ENCODE measurements at regions not wholly inside any gene's neighbourhood (a gene's known extent, or its start where the extent isn't known, plus 50 kb on each side); places are given as distances from the start of the nearest gene placed in this dataset.

- ChIA-PET POLR2A (no interaction called here), CTCF (no interaction called here)
- no peak for TF ChIP-seq FOXK2 (IDR thresholded peaks at IDR 0.05)
- no peak for TF ChIP-seq LEF1 (IDR thresholded peaks at IDR 0.05; ENCODE audit: borderline replicate concordance)
- no peak for TF ChIP-seq L3MBTL2 (conservative IDR thresholded peaks at IDR 0.05)
- no peak for TF ChIP-seq ZNF384 (IDR thresholded peaks at IDR 0.05)
- no peak for TF ChIP-seq SUZ12 (IDR thresholded peaks at IDR 0.05)
- no peak for TF ChIP-seq FOXA1 (IDR thresholded peaks at IDR 0.05)
- TF ChIP-seq ELF4 (IDR thresholded peaks at IDR 0.05) = no peak
- TF ChIP-seq NFRKB (IDR thresholded peaks at IDR 0.05) = no peak
- TF ChIP-seq BHLHE40 (IDR thresholded peaks at IDR 0.05; ENCODE audit: borderline replicate concordance) = no peak
- no peak for TF ChIP-seq HDGF (IDR thresholded peaks at IDR 0.05; ENCODE audit: borderline replicate concordance)
- TF ChIP-seq CTBP1 (IDR thresholded peaks at IDR 0.05; ENCODE audit: borderline replicate concordance) = no peak
- TF ChIP-seq PKNOX1 (IDR thresholded peaks at IDR 0.05) = no peak
- TF ChIP-seq FOXM1 (IDR thresholded peaks at IDR 0.05; ENCODE audit: borderline replicate concordance) = no peak
- no peak for TF ChIP-seq ARNT (IDR thresholded peaks at IDR 0.05)
- no peak for TF ChIP-seq TARDBP (IDR thresholded peaks at IDR 0.05)
- no peak for TF ChIP-seq SP1 (IDR thresholded peaks at IDR 0.05)
Observed at GRCh38 chr7:125468855-125469174, 539.2 kb upstream of the POT1 start.

GRCh38 chr7:125467996-125468854 is 538.6 kb upstream of the POT1 start:
- TF ChIP-seq FOXA1 (IDR thresholded peaks at IDR 0.05) (no peak), BHLHE40 (IDR thresholded peaks at IDR 0.05; ENCODE audit: borderline replicate concordance) (no peak), TARDBP (IDR thresholded peaks at IDR 0.05) (no peak), ARNT (IDR thresholded peaks at IDR 0.05) (no peak), ELF4 (IDR thresholded peaks at IDR 0.05) (no peak), SUZ12 (IDR thresholded peaks at IDR 0.05) (no peak), CTBP1 (IDR thresholded peaks at IDR 0.05; ENCODE audit: borderline replicate concordance) (no peak), SP1 (IDR thresholded peaks at IDR 0.05) (no peak), HDGF (IDR thresholded peaks at IDR 0.05; ENCODE audit: borderline replicate concordance) (no peak), FOXK2 (IDR thresholded peaks at IDR 0.05) (no peak), FOXM1 (IDR thresholded peaks at IDR 0.05; ENCODE audit: borderline replicate concordance) (no peak), ZNF384 (IDR thresholded peaks at IDR 0.05) (no peak), LEF1 (IDR thresholded peaks at IDR 0.05; ENCODE audit: borderline replicate concordance) (no peak), L3MBTL2 (conservative IDR thresholded peaks at IDR 0.05) (no peak), PKNOX1 (IDR thresholded peaks at IDR 0.05) (no peak), NFRKB (IDR thresholded peaks at IDR 0.05) (no peak)
- ChIA-PET CTCF (no interaction called here), POLR2A (no interaction called here)
- DNase-seq (ENCODE audit: extremely low spot score) = no peak

More at GRCh38 chr7:125468855-125469174, 539.2 kb upstream of the POT1 start:
- DNase-seq (ENCODE audit: extremely low spot score) = no peak

- POLR2A ChIA-PET = no interaction called here
- CTCF ChIA-PET = no interaction called here
- no peak for DNase-seq (ENCODE audit: extremely low spot score)
- TF ChIP-seq ARNT (IDR thresholded peaks at IDR 0.05) = no peak
- TF ChIP-seq TARDBP (IDR thresholded peaks at IDR 0.05) = no peak
Observed at GRCh38 chr7:125465527-125465926, 535.9 kb upstream of the POT1 start.

- ChIA-PET CTCF (interaction anchor here (0.7 kb wide), 1 partner anchor 75 kb away, joined by 3 read pairs; no protein-coding TSS in a partner anchor), POLR2A (no interaction called here)
- TF ChIP-seq ZNF384 (IDR thresholded peaks at IDR 0.05) (no peak), SP1 (IDR thresholded peaks at IDR 0.05) (no peak), BHLHE40 (IDR thresholded peaks at IDR 0.05; ENCODE audit: borderline replicate concordance) (no peak), FOXA1 (IDR thresholded peaks at IDR 0.05) (no peak), SUZ12 (IDR thresholded peaks at IDR 0.05) (no peak), CTBP1 (IDR thresholded peaks at IDR 0.05; ENCODE audit: borderline replicate concordance) (no peak), HDGF (IDR thresholded peaks at IDR 0.05; ENCODE audit: borderline replicate concordance) (no peak), TARDBP (IDR thresholded peaks at IDR 0.05) (no peak), FOXM1 (IDR thresholded peaks at IDR 0.05; ENCODE audit: borderline replicate concordance) (no peak), ARNT (IDR thresholded peaks at IDR 0.05) (no peak), FOXK2 (IDR thresholded peaks at IDR 0.05) (no peak), L3MBTL2 (conservative IDR thresholded peaks at IDR 0.05) (no peak), LEF1 (IDR thresholded peaks at IDR 0.05; ENCODE audit: borderline replicate concordance) (no peak), ELF4 (IDR thresholded peaks at IDR 0.05) (no peak), PKNOX1 (IDR thresholded peaks at IDR 0.05) (no peak), NFRKB (IDR thresholded peaks at IDR 0.05) (no peak)
- no peak for DNase-seq (ENCODE audit: extremely low spot score)
Observed at GRCh38 chr7:125462615-125463014, 533.0 kb upstream of the POT1 start.

GRCh38 chr7:125459038-125459437 is 529.4 kb upstream of the POT1 start:
- TF ChIP-seq FOXK2 (IDR thresholded peaks at IDR 0.05) (no peak), BHLHE40 (IDR thresholded peaks at IDR 0.05; ENCODE audit: borderline replicate concordance) (no peak), HDGF (IDR thresholded peaks at IDR 0.05; ENCODE audit: borderline replicate concordance) (no peak), FOXM1 (IDR thresholded peaks at IDR 0.05; ENCODE audit: borderline replicate concordance) (no peak), FOXA1 (IDR thresholded peaks at IDR 0.05) (no peak), CTBP1 (IDR thresholded peaks at IDR 0.05; ENCODE audit: borderline replicate concordance) (no peak), L3MBTL2 (conservative IDR thresholded peaks at IDR 0.05) (no peak), ELF4 (IDR thresholded peaks at IDR 0.05) (no peak)
- POLR2A ChIA-PET = no interaction called here
- CTCF ChIA-PET = interaction anchor here (0.6 kb wide), 1 partner anchor 10 kb away, joined by 3 read pairs; no protein-coding TSS in a partner anchor
- no peak for DNase-seq (ENCODE audit: extremely low spot score)

GRCh38 chr7:125450749-125451148 is 521.1 kb upstream of the POT1 start:
- POLR2A ChIA-PET = no interaction called here
- CTCF ChIA-PET = no interaction called here
- DNase-seq (ENCODE audit: extremely low spot score) = no peak
- no peak for TF ChIP-seq LEF1 (IDR thresholded peaks at IDR 0.05; ENCODE audit: borderline replicate concordance)
- TF ChIP-seq FOXK2 (IDR thresholded peaks at IDR 0.05) = no peak
- no peak for TF ChIP-seq ELF4 (IDR thresholded peaks at IDR 0.05)
- TF ChIP-seq FOXA1 (IDR thresholded peaks at IDR 0.05) = no peak
- TF ChIP-seq PKNOX1 (IDR thresholded peaks at IDR 0.05) = no peak

Measured in HEK293T (cell line).